ENCODE measurements at regions not wholly inside any gene's neighbourhood (a gene's known extent, or its start where the extent isn't known, plus 50 kb on each side); places are given as distances from the start of the nearest gene placed in this dataset.

DNA sequence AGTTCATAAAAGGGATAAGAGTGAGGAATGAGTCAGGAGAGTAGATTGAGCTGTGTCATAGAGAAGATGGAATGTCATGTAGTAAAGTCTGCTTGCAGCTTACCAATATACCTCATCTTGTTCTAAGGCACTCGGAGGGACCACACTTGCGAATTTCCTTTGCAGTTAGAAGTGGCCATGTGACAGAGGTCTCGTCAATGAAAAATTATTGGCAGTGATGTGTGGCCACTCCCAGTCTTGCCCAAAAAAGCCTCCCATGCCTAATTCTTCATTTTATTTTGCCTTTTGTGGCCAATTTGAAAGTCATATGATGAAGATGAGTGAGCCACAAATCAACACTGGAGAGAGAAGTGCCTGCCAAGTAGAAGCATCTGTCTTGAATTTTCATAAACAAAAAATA lies 465.6 kb upstream of the ZNF385D start:
- Histone ChIP-seq H3K4me1 (replicated peaks in 1 of 2; ENCODE audit: control insufficient read depth in 2 of 2, insufficient read depth in 2 of 2, low read length in 2 of 2) (no peaks in the 10 kb centered on the region), H4K20me1 (replicated peaks; ENCODE audit: control insufficient read depth, insufficient read depth, low read length) (no peaks in the 10 kb centered on the region), H3K4me2 (ENCODE audit: insufficient read depth, low read length) (no peak overlapping the region), H3K9ac (ENCODE audit: insufficient read depth in 1 of 2, low read depth in 2 of 2, low read length in 2 of 2) (no peak overlapping the region), H3K9me3 (replicated peaks; ENCODE audit: control insufficient read depth, insufficient read depth, low read depth, low read length) (no peaks in the 10 kb centered on the region), H3K9me1 (ENCODE audit: control insufficient read depth, insufficient read depth, low read length) (no peaks in the 10 kb centered on the region), H3K27ac (ENCODE audit: extremely low read depth, low read depth, low read length) (no peak overlapping the region), H2AFZ (ENCODE audit: low read depth, low read length) (no peak overlapping the region), H3K36me3 (ENCODE audit: control insufficient read depth, insufficient read depth, low read length) (no peaks in the 10 kb centered on the region), H3K4me3 (no peak overlapping the region), H3K79me2 (ENCODE audit: control insufficient read depth, insufficient read depth, low read length) (no peaks in the 10 kb centered on the region), H3K27me3 (ENCODE audit: control insufficient read depth in 2 of 2, insufficient read depth in 2 of 2, low read length in 2 of 2) (no peaks in the 10 kb centered on the region)
- in situ Hi-C loops (cut with MboI) (no loop called here), intact Hi-C loops (cut with micrococcal nuclease) (no loop called here)
- 2% methylated on average over 3 of the region's 3 CpGs for WGBS (ENCODE audit: insufficient coverage, low coverage, missing lambda C conversion rate)
- no TSS peak for BruUV-seq (replicated peaks)
- CTCF ChIA-PET (ENCODE audit: low intra/inter-chr PET ratio), result no interaction called here
- no peak for ATAC-seq
- POLR2A ChIA-PET, result no interaction called here
- FAIRE-seq, result no peak
- no peak for TF ChIP-seq ZNF699 (CRISPR knock-in tag; IDR thresholded peaks at IDR 0.05; ENCODE audit: insufficient replicate concordance)
- no peak for DNase-seq (ENCODE audit: extremely low read depth in 1 of 4, low spot score in 3 of 4)

DNA sequence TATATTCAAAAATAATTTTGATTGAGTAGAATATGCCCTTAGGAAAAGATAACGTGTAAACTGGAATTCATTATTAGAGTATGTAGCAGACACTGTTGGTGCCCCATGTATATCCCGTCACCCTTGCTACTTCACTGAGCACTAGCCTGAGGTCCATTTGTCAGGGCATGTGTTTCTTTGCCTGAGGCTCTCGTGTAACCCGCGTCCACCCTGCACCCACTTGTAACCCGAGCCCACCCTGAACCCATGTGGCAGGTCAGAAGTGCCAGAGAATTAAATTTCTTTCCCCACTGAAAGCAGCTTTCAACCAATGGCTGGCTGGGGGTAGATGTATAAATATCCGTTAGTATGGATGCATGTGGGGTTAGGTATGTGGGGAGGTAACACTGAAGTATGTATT lies 474.2 kb upstream of the ZNF385D start:
- intact Hi-C loops (cut with micrococcal nuclease), result no loop called here
- ChIA-PET POLR2A (no interaction called here), CTCF (ENCODE audit: low intra/inter-chr PET ratio) (no interaction called here)
- Histone ChIP-seq H3K9me1 (ENCODE audit: control insufficient read depth, insufficient read depth, low read length) (no peaks in the 10 kb centered on the region), H2AFZ (ENCODE audit: low read depth, low read length) (no peak overlapping the region), H3K27me3 (ENCODE audit: control insufficient read depth in 2 of 2, insufficient read depth in 2 of 2, low read length in 2 of 2) (no peaks in the 10 kb centered on the region), H3K4me1 (replicated peaks in 1 of 2; ENCODE audit: control insufficient read depth in 2 of 2, insufficient read depth in 2 of 2, low read length in 2 of 2) (no peaks in the 10 kb centered on the region), H3K9ac (ENCODE audit: insufficient read depth in 1 of 2, low read depth in 2 of 2, low read length in 2 of 2) (no peak overlapping the region), H3K36me3 (ENCODE audit: control insufficient read depth, insufficient read depth, low read length) (no peaks in the 10 kb centered on the region), H3K9me3 (replicated peaks; ENCODE audit: control insufficient read depth, insufficient read depth, low read depth, low read length) (no peaks in the 10 kb centered on the region; the same call in 1 of the 2 replicates), H3K4me3 (no peak overlapping the region), H4K20me1 (replicated peaks; ENCODE audit: control insufficient read depth, insufficient read depth, low read length) (no peaks in the 10 kb centered on the region), H3K27ac (ENCODE audit: extremely low read depth, low read depth, low read length) (no peak overlapping the region), H3K79me2 (ENCODE audit: control insufficient read depth, insufficient read depth, low read length) (no peaks in the 10 kb centered on the region), H3K4me2 (ENCODE audit: insufficient read depth, low read length) (no peak overlapping the region)
- no peak for FAIRE-seq
- WGBS (ENCODE audit: insufficient coverage, low coverage, missing lambda C conversion rate), result 2% methylated on average over 7 of the region's 7 CpGs
- in situ Hi-C loops (cut with MboI), result no loop called here
- TF ChIP-seq IFI16 (CRISPR knock-in tag; IDR thresholded peaks at IDR 0.05) (no peak), TBL1XR1 (IDR thresholded peaks at IDR 0.05; ENCODE audit: low read length in 2 of 2) (no peak), SOX6 (IDR thresholded peaks at IDR 0.05) (no peak)
- TF ChIP-seq, protein P1, sequence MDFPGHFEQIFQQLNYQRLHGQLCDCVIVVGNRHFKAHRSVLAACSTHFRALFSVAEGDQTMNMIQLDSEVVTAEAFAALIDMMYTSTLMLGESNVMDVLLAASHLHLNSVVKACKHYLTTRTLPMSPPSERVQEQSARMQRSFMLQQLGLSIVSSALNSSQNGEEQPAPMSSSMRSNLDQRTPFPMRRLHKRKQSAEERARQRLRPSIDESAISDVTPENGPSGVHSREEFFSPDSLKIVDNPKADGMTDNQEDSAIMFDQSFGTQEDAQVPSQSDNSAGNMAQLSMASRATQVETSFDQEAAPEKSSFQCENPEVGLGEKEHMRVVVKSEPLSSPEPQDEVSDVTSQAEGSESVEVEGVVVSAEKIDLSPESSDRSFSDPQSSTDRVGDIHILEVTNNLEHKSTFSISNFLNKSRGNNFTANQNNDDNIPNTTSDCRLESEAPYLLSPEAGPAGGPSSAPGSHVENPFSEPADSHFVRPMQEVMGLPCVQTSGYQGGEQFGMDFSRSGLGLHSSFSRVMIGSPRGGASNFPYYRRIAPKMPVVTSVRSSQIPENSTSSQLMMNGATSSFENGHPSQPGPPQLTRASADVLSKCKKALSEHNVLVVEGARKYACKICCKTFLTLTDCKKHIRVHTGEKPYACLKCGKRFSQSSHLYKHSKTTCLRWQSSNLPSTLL (IDR thresholded peaks at IDR 0.05), result no peak
- TF ChIP-seq, protein P2, sequence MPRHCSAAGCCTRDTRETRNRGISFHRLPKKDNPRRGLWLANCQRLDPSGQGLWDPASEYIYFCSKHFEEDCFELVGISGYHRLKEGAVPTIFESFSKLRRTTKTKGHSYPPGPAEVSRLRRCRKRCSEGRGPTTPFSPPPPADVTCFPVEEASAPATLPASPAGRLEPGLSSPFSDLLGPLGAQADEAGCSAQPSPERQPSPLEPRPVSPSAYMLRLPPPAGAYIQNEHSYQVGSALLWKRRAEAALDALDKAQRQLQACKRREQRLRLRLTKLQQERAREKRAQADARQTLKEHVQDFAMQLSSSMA (CRISPR knock-in tag; IDR thresholded peaks at IDR 0.05), result no peak
- DNase-seq (ENCODE audit: extremely low read depth in 1 of 4, low spot score in 3 of 4), result no peak
- no TSS peak for BruUV-seq (replicated peaks)
- ATAC-seq, result no peak
